ENCODE measurements at regions not wholly inside any gene's neighbourhood (a gene's known extent, or its start where the extent isn't known, plus 50 kb on each side); places are given as distances from the start of the nearest gene placed in this dataset.

- no peak for TF ChIP-seq POLR2AphosphoS5 (IDR thresholded peaks at IDR 0.05; ENCODE audit: low read depth, low read length)
- no peak for TF ChIP-seq POLR2A (IDR thresholded peaks at IDR 0.05; ENCODE audit: low read depth, low read length)
- TF ChIP-seq TAF1 (IDR thresholded peaks at IDR 0.05; ENCODE audit: borderline replicate concordance, low read depth, low read length), result no peak
Measured at GRCh38 chr7:22663721-22664120, 63.3 kb upstream of the IL6 start.
